GM18519 (cell line): ENCODE measurements at regions not wholly inside any gene's neighbourhood (a gene's known extent, or its start where the extent isn't known, plus 50 kb on each side); places are given as distances from the start of the nearest gene placed in this dataset.
"Not testable (repeated sequence)": the region's sequence is repeated elsewhere in the genome, so short reads cannot be mapped to it uniquely, and the experiment has no call there.

Experiments used
- ATAC-seq: cut with Tn5 transposase; IDR thresholded peaks from one replicate; pipeline ENCODE4 v1.9.1; 2021; ENCODE audit warnings: mild to moderate bottlenecking, moderate library complexity; ENCODE audit not compliant: unreplicated experiment, low FRiP score

GRCh38 chr10:61023053-61023452 lies 79.1 kb upstream of the RHOBTB1 start:
- ATAC-seq: no peak

- no peak for ATAC-seq
Observed at GRCh38 chr10:61021926-61022325, 77.9 kb upstream of the RHOBTB1 start.

GRCh38 chr10:61020420-61021158 lies 76.6 kb upstream of the RHOBTB1 start:
- ATAC-seq: no peak

DNA sequence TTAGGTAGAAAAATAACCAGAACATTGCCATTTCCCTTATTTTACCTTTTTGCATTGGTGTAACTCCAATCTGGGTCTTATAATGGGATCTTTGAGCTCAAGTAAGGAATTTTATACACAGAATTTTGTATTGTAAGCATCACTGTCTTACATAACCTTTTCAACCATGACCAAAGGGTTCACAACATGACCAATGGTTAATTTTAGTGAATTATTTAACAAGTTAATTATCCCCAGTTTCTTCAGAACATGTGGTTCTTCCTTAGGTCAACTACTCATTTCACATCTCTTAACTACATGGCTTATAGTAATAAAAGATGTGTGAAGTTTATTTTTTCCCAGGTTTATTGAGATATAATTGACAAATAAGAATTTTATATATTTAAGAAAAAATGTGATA lies 74.2 kb upstream of the RHOBTB1 start:
- ATAC-seq: no peak

DNA sequence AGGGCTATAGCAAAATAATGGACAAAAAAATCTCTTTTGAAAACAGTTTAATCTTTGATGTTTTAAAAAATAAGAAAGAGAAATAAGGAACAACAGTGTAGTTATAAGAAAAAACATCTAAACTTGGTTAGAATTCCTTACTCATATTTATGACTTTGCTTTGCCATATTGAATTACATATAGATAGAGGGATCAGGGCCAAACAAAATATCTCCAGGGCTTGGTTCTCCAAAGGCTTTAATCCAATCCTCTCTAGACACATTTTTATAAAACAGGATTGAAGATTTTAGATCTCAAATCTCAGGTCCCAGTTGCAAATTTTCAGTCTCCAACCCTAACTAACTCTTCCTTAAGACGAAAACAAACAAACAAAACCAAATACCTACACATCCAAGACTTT lies 72.6 kb upstream of the RHOBTB1 start:
- ATAC-seq: no peak

DNA sequence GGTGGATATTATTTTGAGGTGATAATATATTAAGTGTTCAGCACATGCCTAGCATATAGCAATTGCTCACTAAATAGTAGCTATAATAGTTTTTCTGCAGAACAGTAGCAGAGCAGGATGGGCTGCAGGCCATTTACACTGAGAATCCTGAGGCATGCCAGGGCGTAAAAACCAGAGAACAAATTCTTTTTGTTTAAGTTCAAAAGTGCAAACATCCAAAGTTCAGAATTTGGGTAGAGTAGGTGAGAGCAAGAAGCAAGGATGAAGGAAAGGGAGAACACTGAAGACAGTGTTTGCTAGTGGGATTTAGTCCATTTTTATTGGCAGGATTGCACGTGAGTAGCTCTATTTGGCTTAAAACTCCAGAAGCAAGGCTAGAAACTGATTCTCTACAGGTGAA lies 72.0 kb upstream of the RHOBTB1 start:
- no peak for ATAC-seq

GRCh38 chr10:61010863-61011262 lies 66.9 kb upstream of the RHOBTB1 start:
- no peak for ATAC-seq

- not testable (repeated sequence) for ATAC-seq
Observed at GRCh38 chr10:61003069-61003468, 59.1 kb upstream of the RHOBTB1 start.

- no peak for ATAC-seq
Observed at GRCh38 chr10:61001731-61002122, 57.7 kb upstream of the RHOBTB1 start.

DNA sequence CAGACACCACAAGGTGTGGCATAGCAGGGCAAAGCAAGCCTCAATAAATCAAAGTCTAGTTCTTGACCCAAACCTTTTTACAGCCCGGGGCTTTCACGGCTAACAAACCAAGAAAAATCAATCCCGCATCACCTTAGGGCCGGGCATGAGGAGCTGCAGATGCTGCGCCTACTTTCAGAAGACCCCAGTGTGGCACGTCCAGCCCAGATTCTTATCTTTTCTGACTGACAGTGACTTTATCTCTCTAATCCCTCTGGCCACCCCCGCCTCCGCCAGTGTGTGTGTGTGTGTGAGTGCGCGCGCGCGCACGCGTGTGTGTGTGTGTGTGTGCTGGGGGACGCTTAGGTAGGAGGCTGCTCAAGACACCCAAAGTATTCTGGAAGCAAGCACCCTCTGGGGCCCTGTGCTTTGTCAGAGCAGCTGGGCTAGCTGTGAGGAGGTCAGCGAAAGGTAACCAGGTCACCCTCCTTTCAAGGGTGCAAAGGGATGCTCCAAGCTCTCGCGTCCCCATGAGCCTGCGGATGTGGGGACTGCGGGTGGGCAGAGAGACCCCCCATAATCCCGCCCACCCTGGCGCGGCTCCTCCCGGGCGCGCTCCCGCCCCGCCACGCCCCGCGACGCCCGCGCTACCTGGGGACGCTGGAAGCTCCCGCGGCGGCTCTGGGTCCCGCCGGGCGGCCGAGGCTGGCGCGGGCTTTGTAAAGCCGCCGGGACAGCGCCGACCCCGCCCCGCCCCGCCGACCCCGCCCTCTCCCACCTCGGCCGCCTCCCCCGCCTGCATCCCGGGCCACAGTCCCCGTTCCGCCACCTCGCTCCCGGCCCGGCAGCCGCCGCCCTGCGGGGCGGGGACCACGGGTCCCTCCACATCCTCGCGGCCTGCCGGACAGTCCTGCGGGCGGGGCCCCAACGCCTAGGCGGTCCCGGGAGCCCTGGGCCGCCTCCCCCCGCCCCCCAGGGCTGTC lies 57.1 kb upstream of the RHOBTB1 start:
- ATAC-seq: no peak

DNA sequence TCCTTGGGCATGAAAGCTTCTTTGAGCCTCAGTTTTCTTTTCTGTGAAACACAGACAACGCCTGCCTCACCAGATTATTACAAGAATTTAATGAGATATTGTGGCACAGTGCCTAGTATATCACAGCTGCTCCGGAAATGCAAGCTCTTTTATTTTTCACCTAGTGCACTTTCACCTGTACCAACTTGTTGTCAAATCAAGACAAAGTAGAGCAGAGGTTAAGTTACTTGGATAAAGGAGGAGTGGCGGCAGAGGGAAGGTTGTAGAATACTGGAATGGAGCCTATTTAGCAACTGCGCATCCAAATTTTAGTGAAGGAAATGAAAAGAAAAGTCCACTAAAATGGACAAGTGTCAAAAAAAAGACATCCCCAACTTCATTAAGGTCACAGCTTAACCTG lies 54.9 kb upstream of the RHOBTB1 start:
- no peak for ATAC-seq

DNA sequence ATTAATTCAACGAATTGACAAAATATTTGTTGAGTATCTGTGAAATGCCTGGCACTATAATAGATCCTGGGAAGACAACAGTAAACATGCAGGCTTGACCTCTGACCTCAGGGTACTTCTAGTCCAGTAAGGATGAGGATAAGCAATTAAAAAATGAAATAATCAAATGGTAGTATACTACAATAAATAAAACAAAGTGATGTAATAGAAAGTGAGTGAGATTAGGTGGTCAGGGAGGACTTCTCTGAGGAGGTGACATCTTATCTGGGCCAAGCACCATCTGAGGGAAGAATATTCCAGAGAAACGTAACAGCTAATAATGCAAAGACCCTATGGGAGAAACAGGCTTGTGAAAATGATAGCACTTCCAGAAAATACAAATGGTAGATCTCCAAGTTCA lies 50.1 kb upstream of the RHOBTB1 start:
- no peak for ATAC-seq
